22Rv1 (cell line): ENCODE measurements at regions not wholly inside any gene's neighbourhood (a gene's known extent, or its start where the extent isn't known, plus 50 kb on each side); places are given as distances from the start of the nearest gene placed in this dataset.

ENCODE experiments used
- ZFX ChIP-seq: fragments of 450-650 bp; IDR thresholded peaks from 2 replicates; pipeline ENCODE4 v1.6.1; 2017; ENCODE audit warnings: antibody characterized with exemption, borderline replicate concordance
- TF ChIP-seq, protein P1 (sequence below): fragments of 450-650 bp; IDR thresholded peaks from 2 replicates; pipeline ENCODE4 v1.5.1; 2017; ENCODE audit warnings: mild to moderate bottlenecking

DNA sequence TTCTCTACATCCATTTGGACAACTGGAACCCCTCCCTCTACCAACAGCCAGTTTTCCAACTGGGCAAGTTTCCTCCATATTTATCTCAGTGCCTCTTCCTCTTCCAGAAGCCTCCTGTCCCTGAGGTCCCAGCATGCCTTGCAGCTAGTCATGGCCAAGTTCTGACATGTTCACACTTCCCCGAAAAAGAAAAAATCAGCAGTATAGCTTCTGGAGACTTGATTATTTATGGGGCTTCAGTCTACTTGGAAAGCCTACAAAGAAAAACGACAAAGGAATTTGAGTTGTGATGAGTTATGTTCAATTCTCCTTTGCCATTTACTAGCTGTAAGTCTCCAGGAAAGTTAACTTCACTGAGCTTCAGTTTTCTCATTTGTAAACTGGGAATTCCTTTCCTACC lies 406.5 kb downstream of the MAFB start:
- TF ChIP-seq, protein P1, sequence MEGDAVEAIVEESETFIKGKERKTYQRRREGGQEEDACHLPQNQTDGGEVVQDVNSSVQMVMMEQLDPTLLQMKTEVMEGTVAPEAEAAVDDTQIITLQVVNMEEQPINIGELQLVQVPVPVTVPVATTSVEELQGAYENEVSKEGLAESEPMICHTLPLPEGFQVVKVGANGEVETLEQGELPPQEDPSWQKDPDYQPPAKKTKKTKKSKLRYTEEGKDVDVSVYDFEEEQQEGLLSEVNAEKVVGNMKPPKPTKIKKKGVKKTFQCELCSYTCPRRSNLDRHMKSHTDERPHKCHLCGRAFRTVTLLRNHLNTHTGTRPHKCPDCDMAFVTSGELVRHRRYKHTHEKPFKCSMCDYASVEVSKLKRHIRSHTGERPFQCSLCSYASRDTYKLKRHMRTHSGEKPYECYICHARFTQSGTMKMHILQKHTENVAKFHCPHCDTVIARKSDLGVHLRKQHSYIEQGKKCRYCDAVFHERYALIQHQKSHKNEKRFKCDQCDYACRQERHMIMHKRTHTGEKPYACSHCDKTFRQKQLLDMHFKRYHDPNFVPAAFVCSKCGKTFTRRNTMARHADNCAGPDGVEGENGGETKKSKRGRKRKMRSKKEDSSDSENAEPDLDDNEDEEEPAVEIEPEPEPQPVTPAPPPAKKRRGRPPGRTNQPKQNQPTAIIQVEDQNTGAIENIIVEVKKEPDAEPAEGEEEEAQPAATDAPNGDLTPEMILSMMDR = no peak
- TF ChIP-seq ZFX = no peak
